HUES6 (cell line): ENCODE measurements at regions not wholly inside any gene's neighbourhood (a gene's known extent, or its start where the extent isn't known, plus 50 kb on each side); places are given as distances from the start of the nearest gene placed in this dataset.
"Not testable (repeated sequence)": the region's sequence is repeated elsewhere in the genome, so short reads cannot be mapped to it uniquely, and the experiment has no call there.

Source experiments
- H3K27ac ChIP-seq: 2 replicates; pipeline ENCODE4 v1.7.0; 2013; ENCODE audit warnings: low read depth, mild to moderate bottlenecking, low read length, inconsistent platforms
- H3K27me3 ChIP-seq: 2 replicates; pipeline ENCODE4 v1.6.1; 2013; ENCODE audit warnings: low read length; ENCODE audit not compliant: control insufficient read depth, insufficient read depth
- H3K36me3 ChIP-seq: 2 replicates; pipeline ENCODE4 v1.6.1; 2013; ENCODE audit warnings: low read length; ENCODE audit not compliant: control insufficient read depth, insufficient read depth
- H3K4me1 ChIP-seq: 2 replicates; pipeline ENCODE4 v1.6.1; 2013; ENCODE audit warnings: low read length; ENCODE audit not compliant: control insufficient read depth, insufficient read depth
- H3K4me3 ChIP-seq: 2 replicates; pipeline ENCODE4 v1.5.1; 2013; ENCODE audit warnings: low read depth, low read length
- H3K9ac ChIP-seq: one replicate; pipeline ENCODE4 v1.6.1; 2013; ENCODE audit warnings: mild to moderate bottlenecking, low read length
- H3K9me3 ChIP-seq: 2 replicates; pipeline ENCODE4 v1.6.1; 2013; ENCODE audit warnings: low read depth, low read length; ENCODE audit not compliant: control insufficient read depth, insufficient read depth

DNA sequence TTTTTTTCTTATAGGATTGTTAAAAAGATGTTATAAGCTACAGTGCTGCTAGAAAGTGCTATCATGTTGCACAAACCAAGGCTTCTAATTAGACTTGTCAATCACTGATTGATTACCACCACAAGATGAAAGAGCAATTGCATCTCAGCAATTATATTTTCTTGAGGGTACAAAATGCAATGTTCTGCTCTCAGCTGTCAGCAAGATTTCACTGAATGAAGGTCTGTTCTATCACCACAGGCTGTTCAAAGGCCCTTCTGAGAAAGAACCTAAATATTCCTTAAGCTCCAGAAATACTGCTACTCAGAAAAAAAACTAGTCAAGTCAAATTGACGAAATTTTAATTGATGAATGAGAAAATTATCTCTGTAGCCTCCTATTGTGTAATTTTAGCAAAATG, 301.9 kb upstream of the KYNU start:
- Histone ChIP-seq H3K27ac (no peak overlapping the region), H3K36me3 (no peaks in the 10 kb centered on the region), H3K27me3 (no peaks in the 10 kb centered on the region), H3K4me3 (no peak overlapping the region), H3K4me1 (no peaks in the 10 kb centered on the region), H3K9ac (no peak overlapping the region), H3K9me3 (no peaks in the 10 kb centered on the region)

- H3K27ac ChIP-seq, result no peak overlapping the region
- no peak overlapping the region for H3K4me3 ChIP-seq
- no peaks in the 10 kb centered on the region for H3K36me3 ChIP-seq
- H3K4me1 ChIP-seq, result no peaks in the 10 kb centered on the region
- no peak overlapping the region for H3K9ac ChIP-seq
- H3K9me3 ChIP-seq, result no peaks in the 10 kb centered on the region
- no peaks in the 10 kb centered on the region for H3K27me3 ChIP-seq
These were observed 303.1 kb upstream of the KYNU start for GRCh38 chr2:142574388-142574787.

- Histone ChIP-seq H3K4me3 (no peak overlapping the region), H3K4me1 (no peaks in the 10 kb centered on the region), H3K27ac (no peak overlapping the region), H3K9ac (no peak overlapping the region), H3K27me3 (no peaks in the 10 kb centered on the region), H3K36me3 (no peaks in the 10 kb centered on the region), H3K9me3 (no peaks in the 10 kb centered on the region)
These were observed 304.9 kb upstream of the KYNU start for GRCh38 chr2:142572346-142573132.

GRCh38 chr2:142571934-142572333, 305.5 kb upstream of the KYNU start:
- Histone ChIP-seq H3K4me1 (no peaks in the 10 kb centered on the region), H3K27me3 (no peaks in the 10 kb centered on the region), H3K9me3 (no peaks in the 10 kb centered on the region), H3K27ac (no peak overlapping the region), H3K4me3 (no peak overlapping the region), H3K36me3 (no peaks in the 10 kb centered on the region), H3K9ac (no peak overlapping the region)

- no peak overlapping the region for H3K9ac ChIP-seq
- H3K27me3 ChIP-seq, result no peaks in the 10 kb centered on the region
- H3K4me1 ChIP-seq, result no peaks in the 10 kb centered on the region
- no peak overlapping the region for H3K27ac ChIP-seq
- no peaks in the 10 kb centered on the region for H3K9me3 ChIP-seq
- no peak overlapping the region for H3K4me3 ChIP-seq
- no peaks in the 10 kb centered on the region for H3K36me3 ChIP-seq
These were observed 314.6 kb upstream of the KYNU start for GRCh38 chr2:142562900-142563299.

DNA sequence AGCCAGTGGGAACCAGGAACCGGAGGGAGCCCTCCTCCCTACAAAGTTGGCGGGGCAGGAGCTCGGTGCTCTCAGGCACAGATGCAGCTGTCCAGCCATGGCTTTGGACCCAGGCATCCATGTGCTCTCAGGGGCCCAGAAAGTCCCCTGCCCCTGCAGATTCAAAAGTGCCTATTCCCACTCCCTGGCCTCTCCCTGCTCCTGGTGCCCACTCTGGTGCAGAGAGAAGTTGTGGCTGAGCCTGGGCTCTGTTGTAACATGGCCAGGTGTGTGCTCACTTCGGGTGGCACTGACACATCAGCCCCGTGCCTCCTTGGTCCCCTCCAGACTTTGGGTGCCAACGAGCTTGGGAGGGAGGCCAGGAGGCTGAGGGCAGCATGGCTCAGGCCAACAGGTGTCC, 315.8 kb upstream of the KYNU start:
- Histone ChIP-seq H3K4me1 (no peaks in the 10 kb centered on the region), H3K27me3 (no peaks in the 10 kb centered on the region)

GRCh38 chr2:142557391-142557790, 320.1 kb upstream of the KYNU start:
- Histone ChIP-seq H3K9me3 (no peaks in the 10 kb centered on the region), H3K9ac (no peak overlapping the region), H3K27me3 (no peaks in the 10 kb centered on the region), H3K4me1 (no peaks in the 10 kb centered on the region), H3K36me3 (no peaks in the 10 kb centered on the region), H3K4me3 (no peak overlapping the region), H3K27ac (no peak overlapping the region)

More for the DNA sequence above, 315.8 kb upstream of the KYNU start:
- Histone ChIP-seq H3K4me3 (no peak overlapping the region), H3K27ac (no peak overlapping the region), H3K36me3 (no peaks in the 10 kb centered on the region), H3K9ac (no peak overlapping the region), H3K9me3 (no peaks in the 10 kb centered on the region)

GRCh38 chr2:142545999-142546398, 331.5 kb upstream of the KYNU start:
- H3K9ac ChIP-seq, H3K4me3 ChIP-seq, H3K27ac ChIP-seq, H3K27me3 ChIP-seq, H3K36me3 ChIP-seq, H3K9me3 ChIP-seq, H3K4me1 ChIP-seq: not testable (repeated sequence)

DNA sequence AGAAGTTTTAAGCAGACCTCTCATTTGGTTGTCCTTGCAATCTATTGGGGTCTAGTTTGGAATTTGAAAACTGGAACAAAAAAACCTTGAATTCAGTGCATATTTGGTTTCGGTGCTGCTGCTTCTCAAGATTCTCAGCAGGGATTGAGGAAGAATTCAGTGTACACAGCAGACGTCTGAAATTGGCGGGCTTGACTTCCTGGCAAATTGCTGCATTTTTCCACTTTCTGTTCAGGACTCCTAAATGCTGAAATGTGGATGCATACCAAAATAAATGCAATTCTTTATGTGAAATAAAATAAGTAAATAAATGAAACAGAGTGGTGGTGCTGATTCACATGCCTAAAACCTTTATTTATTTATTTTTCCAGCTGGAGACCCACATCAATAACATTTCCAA, 332.4 kb upstream of the KYNU start:
- Histone ChIP-seq H3K4me3 (no peak overlapping the region), H3K9ac (no peak overlapping the region), H3K9me3 (peaks cover under 1% of the 10 kb centered on the region; the same call in 1 of the 2 replicates), H3K27ac (no peak overlapping the region), H3K36me3 (no peaks in the 10 kb centered on the region), H3K27me3 (no peaks in the 10 kb centered on the region), H3K4me1 (no peaks in the 10 kb centered on the region)

GRCh38 chr2:142544173-142544572, 333.3 kb upstream of the KYNU start:
- Histone ChIP-seq H3K27me3 (no peaks in the 10 kb centered on the region), H3K36me3 (no peaks in the 10 kb centered on the region), H3K9me3 (no peaks in the 10 kb centered on the region), H3K4me1 (no peaks in the 10 kb centered on the region), H3K9ac (no peak overlapping the region), H3K27ac (no peak overlapping the region), H3K4me3 (no peak overlapping the region)

- Histone ChIP-seq H3K4me3 (no peak overlapping the region), H3K36me3 (no peaks in the 10 kb centered on the region), H3K9ac (no peak overlapping the region), H3K9me3 (no peaks in the 10 kb centered on the region), H3K27ac (no peak overlapping the region), H3K4me1 (no peaks in the 10 kb centered on the region), H3K27me3 (no peaks in the 10 kb centered on the region)
These were observed 335.0 kb upstream of the KYNU start for GRCh38 chr2:142542431-142542910.
